Jurkat, Clone E6-1 (cell line): ENCODE measurements at regions not wholly inside any gene's neighbourhood (a gene's known extent, or its start where the extent isn't known, plus 50 kb on each side); places are given as distances from the start of the nearest gene placed in this dataset.
"Not testable (repeated sequence)": the region's sequence is repeated elsewhere in the genome, so short reads cannot be mapped to it uniquely, and the experiment has no call there.

ENCODE experiments used
- DNase-seq: peaks from one replicate; pipeline ENCODE4 v3.0.0-alpha.2; 2011; ENCODE audit warnings: low read depth, low spot score
- H3K4me3 ChIP-seq: 2 replicates; pipeline ENCODE4 v1.5.1; 2011; ENCODE audit warnings: mild to moderate bottlenecking, low read length, control low read depth, moderate library complexity

DNA sequence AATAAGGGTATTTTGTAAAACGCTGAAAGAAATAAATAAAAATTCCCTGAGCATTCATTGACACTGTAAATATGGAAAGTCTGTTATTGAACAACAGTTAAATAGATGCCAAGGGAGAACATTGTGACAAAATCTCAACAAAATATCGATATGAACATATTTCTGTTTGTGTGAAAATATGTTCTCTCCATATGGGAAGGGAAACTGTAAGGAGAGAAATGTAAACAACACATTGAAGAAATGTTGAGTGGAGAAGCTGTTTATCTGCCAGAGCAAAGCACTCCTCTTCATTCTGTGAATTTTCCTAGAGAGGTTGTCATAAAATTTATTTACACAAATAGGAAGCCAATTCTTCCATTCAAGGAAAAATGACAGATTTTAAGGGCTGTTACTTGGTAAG is 57.1 kb upstream of the EOMES start:
- DNase-seq = no peak

DNA sequence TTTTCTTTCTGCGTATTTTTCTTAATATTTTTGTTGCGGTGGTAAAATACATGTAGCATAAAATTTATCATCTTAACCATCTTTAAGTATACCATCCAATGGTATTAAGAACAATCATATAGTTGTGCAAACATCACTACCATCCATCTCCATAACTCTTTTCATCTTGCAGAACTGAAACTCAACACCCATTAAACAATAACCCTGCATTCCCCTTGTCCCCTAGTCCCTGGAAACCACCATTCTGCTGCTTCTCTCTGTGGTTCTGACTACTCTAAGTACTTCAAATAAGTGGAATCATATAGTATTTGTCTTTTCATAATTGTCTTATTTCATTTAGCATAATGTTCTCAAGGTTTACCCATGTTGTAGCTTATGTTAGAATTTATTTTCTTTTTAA is 67.3 kb upstream of the EOMES start:
- no peak overlapping the region for H3K4me3 ChIP-seq
- DNase-seq = no peak

More for the DNA sequence above, 57.1 kb upstream of the EOMES start:
- no peak overlapping the region for H3K4me3 ChIP-seq

DNA sequence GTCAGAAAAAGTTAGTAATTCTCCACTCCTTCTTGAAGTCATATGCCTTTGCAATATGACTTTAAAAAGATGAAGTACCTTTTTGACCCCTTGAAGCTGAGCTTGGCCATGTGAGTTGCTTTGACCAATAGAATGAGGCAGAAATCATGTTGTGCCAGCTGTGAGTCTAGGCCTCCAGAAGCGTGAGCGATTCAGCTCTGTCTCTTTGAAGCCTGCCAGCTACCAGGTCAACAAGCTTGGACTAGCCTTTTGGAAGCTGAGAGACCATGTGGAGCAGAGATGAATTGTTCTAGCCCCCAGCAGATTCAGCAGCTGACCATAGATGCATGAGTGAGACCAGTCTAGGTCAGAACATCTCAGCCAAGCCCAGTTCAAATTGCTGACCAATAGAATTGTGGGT is 69.8 kb upstream of the EOMES start:
- H3K4me3 ChIP-seq = no peak overlapping the region
- no peak for DNase-seq

DNA sequence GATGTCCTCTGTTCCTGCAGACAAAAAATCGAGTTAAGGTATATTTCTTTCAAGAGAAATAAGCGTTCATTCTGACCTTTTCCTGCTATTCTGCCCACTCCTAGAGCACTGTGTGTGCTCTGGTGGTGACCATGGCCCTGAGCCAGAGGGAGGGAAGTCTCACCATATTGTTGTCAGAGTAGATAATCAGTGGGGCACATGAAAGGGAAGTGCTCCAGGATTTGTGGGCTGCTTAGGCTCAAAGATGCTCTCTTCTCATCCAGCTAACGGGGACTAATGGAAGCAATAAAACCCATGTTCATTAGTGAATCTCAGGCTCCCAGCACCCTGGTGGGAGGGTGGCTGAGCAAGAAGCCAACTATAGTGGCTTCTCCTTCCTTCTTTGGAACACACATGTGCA is 70.7 kb upstream of the EOMES start:
- H3K4me3 ChIP-seq = no peak overlapping the region
- no peak for DNase-seq

DNA sequence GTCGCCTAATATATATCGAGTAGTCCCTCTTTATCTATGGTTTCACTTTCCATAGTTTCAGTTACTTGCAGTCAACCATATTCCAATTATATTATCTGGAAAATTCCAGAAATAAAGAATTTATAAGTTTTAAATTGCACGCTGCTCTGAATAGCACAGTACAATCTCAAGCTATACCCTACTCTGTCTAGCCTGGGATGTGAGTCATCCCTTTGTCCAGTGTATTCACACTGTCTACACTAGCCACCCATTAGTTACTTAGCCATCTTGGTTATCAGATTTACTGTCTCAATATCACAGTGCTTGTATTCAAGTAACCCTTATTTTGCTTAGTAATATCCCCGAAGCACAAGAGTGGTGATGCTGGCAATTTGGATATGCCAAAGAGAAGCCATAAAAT is 72.1 kb upstream of the EOMES start:
- no peak overlapping the region for H3K4me3 ChIP-seq
- no peak for DNase-seq

DNA sequence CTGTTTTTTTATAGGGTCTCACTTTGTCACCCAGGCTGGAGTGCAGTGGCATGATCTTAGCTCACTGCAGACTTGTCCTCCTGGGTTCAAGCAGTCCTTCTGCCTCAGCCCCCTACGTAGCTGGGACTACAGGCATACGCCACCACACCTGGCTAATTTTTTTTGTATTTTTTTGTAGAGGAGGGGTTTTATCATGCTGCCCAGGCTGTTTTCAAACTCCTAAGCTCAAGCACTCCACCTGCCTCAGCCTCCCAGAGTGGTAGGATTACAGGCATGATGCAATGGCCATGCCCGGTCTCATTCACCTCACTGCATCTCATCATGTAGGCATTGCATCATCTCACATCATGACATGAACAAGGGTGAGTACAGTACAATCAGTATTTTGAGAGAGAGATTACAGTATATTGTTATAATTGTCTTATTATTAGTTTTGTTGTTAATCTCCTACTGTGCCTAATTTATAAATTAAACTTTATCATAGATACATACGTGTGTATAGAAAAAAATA is 74.3 kb upstream of the EOMES start:
- DNase-seq = no peak
- no peak overlapping the region for H3K4me3 ChIP-seq

DNA sequence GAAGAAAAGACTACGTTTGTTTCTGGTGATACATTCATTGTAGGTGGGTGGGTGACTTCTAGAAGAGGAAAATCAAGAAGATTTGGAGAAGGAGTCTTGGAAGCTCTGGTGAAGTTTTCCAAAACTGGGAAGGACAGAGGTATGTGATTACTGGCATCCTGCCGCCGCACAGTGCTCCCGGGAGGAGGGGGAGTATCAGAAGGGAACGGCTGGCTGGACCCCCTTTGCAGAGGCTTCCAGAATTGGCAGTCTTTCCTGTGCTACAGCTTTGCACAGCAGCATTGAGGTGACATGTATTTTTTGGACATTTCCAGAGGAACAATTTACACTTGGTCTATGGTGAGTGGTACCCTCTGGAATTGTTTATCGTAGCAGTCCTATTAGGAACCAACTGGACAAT is 75.7 kb upstream of the EOMES start:
- DNase-seq = no peak
- no peak overlapping the region for H3K4me3 ChIP-seq

DNA sequence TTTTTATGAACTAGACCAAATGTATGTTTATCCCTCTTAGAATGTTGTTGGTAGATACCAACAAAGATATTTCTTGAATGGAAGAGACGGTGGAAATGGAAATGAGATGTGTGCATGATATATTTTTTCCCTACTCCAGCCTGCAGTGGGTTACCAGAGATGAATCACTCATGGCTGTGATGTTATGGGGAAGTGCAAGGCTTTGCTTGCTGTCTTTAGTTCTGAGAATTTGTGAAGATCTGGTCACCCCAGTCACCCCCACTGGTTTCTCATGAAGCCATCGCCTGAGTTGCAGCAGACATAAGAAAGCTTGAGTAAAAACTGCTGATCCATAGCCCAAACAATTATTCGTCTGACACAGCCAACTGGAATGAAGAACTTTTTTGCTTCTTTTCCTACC is 78.1 kb upstream of the EOMES start:
- no peak overlapping the region for H3K4me3 ChIP-seq
- DNase-seq = no peak

- H3K4me3 ChIP-seq = no peak overlapping the region
- no peak for DNase-seq
Measured at GRCh38 chr3:27802425-27802824, 80.3 kb upstream of the EOMES start.

DNA sequence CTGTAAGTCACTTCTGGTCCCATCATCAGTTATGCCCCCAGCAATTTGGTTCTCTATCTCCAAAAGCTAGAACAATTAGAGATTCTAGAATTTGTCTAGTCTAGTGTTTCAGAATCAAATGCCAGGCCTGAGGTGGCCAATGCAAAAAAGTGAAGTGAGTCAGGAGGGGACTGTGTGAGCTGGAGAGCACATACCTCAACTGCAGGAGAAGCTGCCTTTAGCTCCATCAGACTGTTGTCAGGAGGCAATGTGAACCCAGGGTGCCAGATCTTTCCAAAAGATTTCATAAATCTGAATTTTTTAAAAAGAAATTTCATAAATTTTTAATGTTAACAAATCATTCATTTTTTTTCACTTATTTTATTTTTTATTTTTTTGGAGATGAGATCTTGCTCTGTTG is 80.7 kb upstream of the EOMES start:
- no peak for DNase-seq
- no peak overlapping the region for H3K4me3 ChIP-seq

DNA sequence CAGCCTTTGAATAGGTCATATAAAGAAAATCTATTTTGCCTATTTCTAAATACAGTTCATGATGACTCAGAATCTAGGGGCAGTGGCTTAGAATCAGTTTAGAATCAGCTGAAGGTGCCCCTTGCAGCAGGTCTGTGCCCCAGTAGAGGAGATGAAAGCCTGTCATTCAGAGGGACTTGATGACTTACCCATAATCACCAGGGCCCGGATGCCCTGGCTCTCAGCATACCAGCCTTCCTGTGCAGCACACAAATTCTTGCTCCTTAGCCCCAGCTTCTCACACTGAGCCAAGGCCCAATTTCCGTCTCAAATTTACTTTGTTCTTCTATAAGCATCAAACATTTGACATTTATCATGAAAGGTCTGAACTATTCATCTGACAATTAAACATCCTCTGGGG is 83.2 kb upstream of the EOMES start:
- no peak overlapping the region for H3K4me3 ChIP-seq
- no peak for DNase-seq

DNA sequence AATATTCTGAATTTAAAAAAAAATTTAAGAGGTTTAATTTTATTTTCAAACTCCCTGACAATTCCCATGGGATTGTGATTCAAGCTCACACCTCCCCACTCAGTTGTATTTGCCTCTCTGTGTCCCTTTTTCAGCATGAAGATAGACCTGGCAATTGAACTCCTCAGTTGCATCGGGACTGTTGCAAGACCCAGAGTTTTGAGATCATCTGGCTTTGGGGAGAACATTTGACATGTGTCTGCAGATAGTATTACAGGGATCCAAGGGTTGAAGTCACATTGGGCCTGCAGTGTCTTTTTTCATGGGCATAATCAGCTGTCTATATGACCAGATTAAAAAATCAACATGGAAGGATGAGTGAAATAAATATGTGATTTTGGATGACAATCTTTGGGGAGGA is 91.1 kb upstream of the EOMES start:
- DNase-seq = no peak
- no peak overlapping the region for H3K4me3 ChIP-seq

DNA sequence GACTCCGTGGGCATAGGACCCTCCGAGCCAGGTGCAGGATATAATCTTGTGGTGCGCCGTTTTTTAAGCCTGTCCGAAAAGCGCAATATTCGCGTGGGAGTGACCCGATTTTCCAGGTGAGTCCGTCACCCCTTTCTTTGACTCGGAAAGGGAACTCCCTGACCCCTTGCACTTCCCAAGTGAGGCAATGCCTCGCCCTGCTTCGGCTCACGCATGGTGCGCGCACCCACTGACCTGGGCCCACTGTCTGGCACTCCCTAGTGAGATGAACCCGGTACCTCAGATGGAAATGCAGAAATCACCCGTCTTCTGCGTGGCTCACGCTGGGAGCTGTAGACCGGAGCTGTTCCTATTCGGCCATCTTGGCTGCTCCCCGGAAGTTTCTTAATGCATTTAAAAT is 99.5 kb upstream of the EOMES start:
- not testable (repeated sequence) for H3K4me3 ChIP-seq, DNase-seq

DNA sequence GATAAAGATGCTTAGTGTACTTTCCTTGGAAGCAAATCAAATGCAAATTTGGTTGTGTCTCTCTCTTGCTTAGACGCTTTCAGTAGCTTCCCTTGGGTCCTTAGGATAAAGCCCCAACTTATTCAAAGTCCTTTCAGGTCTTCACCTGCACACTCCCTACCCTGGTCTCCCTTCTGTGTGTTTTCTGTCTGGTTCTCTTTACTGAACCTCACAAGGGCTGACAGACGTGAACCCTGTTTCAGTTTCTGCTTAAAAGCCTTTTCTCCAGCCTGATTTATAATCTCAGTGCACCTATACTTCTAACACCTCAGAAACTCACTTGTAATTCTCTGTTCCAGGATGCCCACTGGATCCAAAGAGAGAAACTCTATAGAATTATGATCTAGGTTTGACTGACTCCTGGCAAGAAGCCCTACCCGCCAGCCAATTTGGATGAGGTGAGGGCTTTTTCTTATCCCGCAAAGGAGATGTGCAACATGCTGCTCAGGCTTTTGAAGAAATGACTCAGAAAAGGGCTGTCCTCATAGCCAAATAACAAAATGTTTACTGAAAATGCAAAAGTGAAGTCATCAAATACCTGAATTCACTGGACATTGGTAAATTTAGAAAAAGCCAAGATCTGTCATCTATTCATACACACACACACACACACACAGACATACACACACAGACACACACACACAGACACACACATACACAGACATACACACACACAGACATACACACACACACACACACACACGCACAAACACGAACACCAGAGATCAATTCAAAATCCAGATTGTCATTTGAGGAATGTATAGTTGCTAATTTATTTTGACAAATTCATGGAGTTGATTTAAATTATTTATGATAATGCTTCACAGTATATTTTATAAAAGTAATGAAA is 102.4 kb upstream of the EOMES start:
- DNase-seq = no peak
- no peak overlapping the region for H3K4me3 ChIP-seq

- no peak overlapping the region for H3K4me3 ChIP-seq
- DNase-seq = peak; percentile 9
Measured at GRCh38 chr3:27826448-27826847, 104.3 kb upstream of the EOMES start.

DNA sequence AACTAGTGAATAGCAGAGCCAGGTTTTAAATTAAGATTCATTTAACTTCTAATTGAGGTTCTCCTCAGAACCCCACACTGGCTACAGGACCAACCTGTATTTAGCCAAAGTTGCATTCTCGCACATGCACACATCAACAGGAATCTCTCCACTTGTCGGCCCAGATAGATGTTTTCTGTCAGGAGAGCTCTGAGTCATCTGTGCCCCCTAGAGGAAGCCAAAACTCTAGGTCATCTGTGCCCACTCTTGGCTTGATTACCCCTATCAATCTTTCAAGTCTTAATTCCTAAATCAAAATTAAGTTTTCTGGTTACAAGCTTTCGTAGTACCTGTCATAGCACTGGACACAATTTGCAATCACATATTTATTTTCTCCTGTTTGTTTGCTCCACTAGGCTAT is 104.9 kb upstream of the EOMES start:
- H3K4me3 ChIP-seq = no peak overlapping the region
- peak; percentile 10 for DNase-seq

- no peak overlapping the region for H3K4me3 ChIP-seq
- DNase-seq = no peak
Measured at GRCh38 chr3:27840807-27841594, 118.9 kb upstream of the EOMES start.

DNA sequence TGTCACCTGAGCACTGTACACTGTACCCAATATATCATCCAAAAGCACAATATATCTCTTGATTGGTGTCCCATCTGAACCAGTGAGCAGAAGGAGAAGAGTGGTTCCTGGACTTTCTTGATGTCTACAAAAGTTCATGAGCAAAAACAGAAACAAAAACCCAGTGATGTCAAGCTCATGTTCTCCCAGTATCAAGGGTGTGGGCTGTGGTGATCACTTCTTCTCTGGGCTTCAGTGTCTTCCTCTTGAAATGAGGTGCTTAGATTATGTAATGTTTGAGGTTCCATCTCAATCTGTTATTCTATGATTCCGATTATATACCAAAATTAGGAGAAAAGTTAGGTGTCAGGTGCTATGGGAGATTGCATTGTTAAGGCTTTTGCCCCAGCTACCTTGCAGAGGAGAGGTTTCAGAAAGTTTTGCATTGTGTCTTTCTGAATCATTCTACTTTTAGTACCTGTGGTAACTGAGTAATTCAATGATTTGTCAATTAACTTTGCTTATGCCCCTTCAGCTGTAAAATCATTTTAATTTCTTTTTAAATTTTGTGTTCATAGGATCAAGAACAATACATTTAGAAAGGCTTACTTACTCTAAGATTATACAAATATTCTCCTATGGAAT is 122.0 kb upstream of the EOMES start:
- no peak overlapping the region for H3K4me3 ChIP-seq
- DNase-seq = no peak

GRCh38 chr3:27847697-27848096 is 125.6 kb upstream of the EOMES start:
- H3K4me3 ChIP-seq = no peak overlapping the region
- no peak for DNase-seq

GRCh38 chr3:27848826-27849225 is 126.7 kb upstream of the EOMES start:
- DNase-seq = no peak
- H3K4me3 ChIP-seq = no peak overlapping the region
